ENCODE measurements at regions not wholly inside any gene's neighbourhood (a gene's known extent, or its start where the extent isn't known, plus 50 kb on each side); places are given as distances from the start of the nearest gene placed in this dataset.
"Not testable (repeated sequence)": the region's sequence is repeated elsewhere in the genome, so short reads cannot be mapped to it uniquely, and the experiment has no call there.

- DNase-seq (ENCODE audit: low read depth in 2 of 2) = peak in 1 of 2 donors; percentile 4
- no peak overlapping the region for H3K4me3 ChIP-seq (replicated peaks in 1 of 2; ENCODE audit: low read depth in 2 of 2, low read length in 2 of 2)
- no peak for TF ChIP-seq CTCF (IDR thresholded peaks at IDR 0.05; ENCODE audit: low read depth, low read length)
Observed at GRCh38 chr18:28267276-28267675, 90.3 kb upstream of the CDH2 start.

GRCh38 chr18:28256166-28256565, 79.2 kb upstream of the CDH2 start:
- TF ChIP-seq CTCF (IDR thresholded peaks at IDR 0.05; ENCODE audit: low read depth, low read length) = no peak
- peak in 1 of 2 donors; percentile 48 for DNase-seq (ENCODE audit: low read depth in 2 of 2)
- no peak overlapping the region for H3K4me3 ChIP-seq (replicated peaks in 1 of 2; ENCODE audit: low read depth in 2 of 2, low read length in 2 of 2)

- TF ChIP-seq CTCF (IDR thresholded peaks at IDR 0.05; ENCODE audit: low read depth, low read length) = no peak
- DNase-seq (ENCODE audit: low read depth in 2 of 2) = no peak
- H3K4me3 ChIP-seq (replicated peaks in 1 of 2; ENCODE audit: low read depth in 2 of 2, low read length in 2 of 2) = no peak overlapping the region
Observed at GRCh38 chr18:28248653-28249052, 71.7 kb upstream of the CDH2 start.

- H3K4me3 ChIP-seq (replicated peaks in 1 of 2; ENCODE audit: low read depth in 2 of 2, low read length in 2 of 2); DNase-seq (ENCODE audit: low read depth in 2 of 2): not testable (repeated sequence)
Observed at GRCh38 chr18:28240626-28241025, 63.7 kb upstream of the CDH2 start.

- no peak for TF ChIP-seq CTCF (IDR thresholded peaks at IDR 0.05; ENCODE audit: low read depth, low read length)
- no peak for DNase-seq (ENCODE audit: low read depth in 2 of 2)
- no peak overlapping the region for H3K4me3 ChIP-seq (replicated peaks in 1 of 2; ENCODE audit: low read depth in 2 of 2, low read length in 2 of 2)
Observed at GRCh38 chr18:28236487-28236886, 59.6 kb upstream of the CDH2 start.
